Suprapubic skin (tissue), 4 donors: ENCODE measurements at regions not wholly inside any gene's neighbourhood (a gene's known extent, or its start where the extent isn't known, plus 50 kb on each side); places are given as distances from the start of the nearest gene placed in this dataset.

Experiments used
- DNase-seq, 2 donors: peaks; one replicate each; pipeline ENCODE4 v3.0.0-alpha.2; 2019; ENCODE audit warnings: low spot score in 2 of 2
- H3K27ac ChIP-seq: fragments of 200-600 bp; sonication (generic); one replicate; pipeline ENCODE4 v1.5.1; 2019
- H3K27me3 ChIP-seq: fragments of 200-600 bp; sonication (generic); one replicate; pipeline ENCODE4 v1.5.1; 2019
- H3K36me3 ChIP-seq: fragments of 200-600 bp; sonication (generic); one replicate; pipeline ENCODE4 v1.5.1; 2019
- H3K4me1 ChIP-seq: fragments of 200-600 bp; sonication (generic); one replicate; pipeline ENCODE4 v1.5.1; 2019
- H3K4me3 ChIP-seq: fragments of 200-600 bp; sonication (generic); one replicate; pipeline ENCODE4 v1.5.1; 2019; ENCODE audit warnings: mild to moderate bottlenecking
- H3K9me3 ChIP-seq: fragments of 200-600 bp; sonication (generic); one replicate; pipeline ENCODE4 v1.5.1; 2019
- EP300 ChIP-seq: sonication (generic); formaldehyde crosslinking; IDR thresholded peaks from one replicate; pipeline ENCODE4 v1.6.1; 2017; ENCODE audit warnings: antibody characterized with exemption
- POLR2A ChIP-seq, 2 donors: fragments of 450-650 bp; IDR thresholded peaks; one replicate each; pipeline ENCODE4 v1.6.1; 2017; ENCODE audit warnings: antibody characterized with exemption in 2 of 2, mild to moderate bottlenecking in 2 of 2, moderate library complexity in 2 of 2
- POLR2AphosphoS5 ChIP-seq, 3 donors: sonication (generic); formaldehyde crosslinking; IDR thresholded peaks; one replicate each; pipeline ENCODE4 v1.6.1; 2017; ENCODE audit warnings: antibody characterized with exemption in 3 of 3
- WGBS: methylation state at CpG from one replicate; pipeline ENCODE4 v1.1.5; 2018; 5-methylcytosine and 5-hydroxymethylcytosine counted together
- TF ChIP-seq, protein P1 (sequence below), 2 donors: fragments of 200-600 bp in 1 of 2; fragments of 450-650 bp in 1 of 2; sonication (generic) in 1 of 2; IDR thresholded peaks; one replicate each; pipeline ENCODE4 v1.5.1; 2016 to 2019; ENCODE audit warnings: antibody characterized with exemption in 2 of 2, mild to moderate bottlenecking in 1 of 2, moderate library complexity in 1 of 2

DNA sequence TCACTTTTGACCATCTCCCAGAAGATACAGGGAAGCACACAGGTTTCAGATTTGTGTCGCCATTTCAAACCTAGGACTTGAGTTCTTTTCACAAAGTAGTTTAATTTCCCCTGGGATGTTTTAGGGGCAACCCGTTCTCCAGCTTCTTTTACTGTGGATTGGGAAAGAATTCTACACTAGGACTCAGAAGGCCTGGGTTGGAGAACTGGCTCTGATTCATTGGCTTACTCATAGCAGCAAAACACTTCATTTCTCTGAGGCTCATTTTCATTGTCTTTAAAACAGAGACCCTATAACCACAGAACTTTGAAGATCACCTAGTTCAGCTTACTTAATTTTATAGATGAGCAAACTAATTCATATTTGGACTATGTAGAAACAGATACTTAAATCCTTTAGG lies 175.9 kb upstream of the SALL1 start:
- no peaks in the 10 kb centered on the region for H3K27me3 ChIP-seq
- no peaks in the 10 kb centered on the region for H3K4me1 ChIP-seq
- H3K27ac ChIP-seq: no peak overlapping the region
- WGBS: 60% methylated on average over 2 of the region's 2 CpGs
- DNase-seq: no peak
- no peaks in the 10 kb centered on the region for H3K9me3 ChIP-seq
- H3K4me3 ChIP-seq: no peak overlapping the region
- no peaks in the 10 kb centered on the region for H3K36me3 ChIP-seq
- TF ChIP-seq POLR2AphosphoS5 (IDR thresholded peaks at IDR 0.05): no peak

DNA sequence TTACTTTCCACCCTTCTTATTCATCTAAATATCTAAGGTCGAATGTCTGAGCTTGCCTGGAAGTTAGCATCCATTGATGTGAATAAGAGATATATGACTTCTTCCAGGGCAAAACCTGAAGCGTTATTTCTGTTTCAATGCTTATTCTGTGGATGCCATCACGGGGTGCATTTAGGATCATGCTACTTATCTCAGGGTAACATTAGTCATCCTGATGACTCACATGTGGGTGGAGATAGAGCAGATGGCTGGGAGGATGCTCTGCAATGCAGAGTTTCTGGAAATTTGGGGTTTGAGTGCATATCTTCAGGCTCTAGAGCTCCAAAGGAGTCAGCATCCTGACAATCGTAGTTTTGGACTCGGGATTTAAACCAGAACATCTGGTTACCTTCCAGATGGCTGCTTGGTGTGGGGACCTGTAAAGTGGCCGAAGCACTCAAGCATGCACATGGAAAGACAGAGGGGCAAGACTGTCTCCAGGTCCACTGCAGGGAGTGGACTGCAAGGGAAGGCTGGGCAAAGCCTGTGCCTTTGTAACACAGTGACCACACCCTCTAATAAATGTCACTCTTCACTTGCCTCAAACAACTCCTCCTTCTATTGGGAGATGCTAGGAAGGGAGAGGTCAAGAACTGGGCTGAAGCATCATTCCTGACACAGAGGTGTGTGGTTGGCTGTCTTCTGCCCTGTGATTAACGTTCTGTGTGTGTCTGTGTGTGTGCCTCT lies 175.2 kb upstream of the SALL1 start:
- no peak for DNase-seq
- WGBS: 30% methylated on average over 7 of the region's 7 CpGs
- no peaks in the 10 kb centered on the region for H3K9me3 ChIP-seq
- H3K27me3 ChIP-seq: no peaks in the 10 kb centered on the region
- no peaks in the 10 kb centered on the region for H3K4me1 ChIP-seq
- no peak overlapping the region for H3K27ac ChIP-seq
- H3K36me3 ChIP-seq: no peaks in the 10 kb centered on the region
- no peak overlapping the region for H3K4me3 ChIP-seq
- TF ChIP-seq POLR2AphosphoS5 (IDR thresholded peaks at IDR 0.05) (no peak), POLR2A (IDR thresholded peaks at IDR 0.05) (no peak), EP300 (no peak)
- TF ChIP-seq, protein P1, sequence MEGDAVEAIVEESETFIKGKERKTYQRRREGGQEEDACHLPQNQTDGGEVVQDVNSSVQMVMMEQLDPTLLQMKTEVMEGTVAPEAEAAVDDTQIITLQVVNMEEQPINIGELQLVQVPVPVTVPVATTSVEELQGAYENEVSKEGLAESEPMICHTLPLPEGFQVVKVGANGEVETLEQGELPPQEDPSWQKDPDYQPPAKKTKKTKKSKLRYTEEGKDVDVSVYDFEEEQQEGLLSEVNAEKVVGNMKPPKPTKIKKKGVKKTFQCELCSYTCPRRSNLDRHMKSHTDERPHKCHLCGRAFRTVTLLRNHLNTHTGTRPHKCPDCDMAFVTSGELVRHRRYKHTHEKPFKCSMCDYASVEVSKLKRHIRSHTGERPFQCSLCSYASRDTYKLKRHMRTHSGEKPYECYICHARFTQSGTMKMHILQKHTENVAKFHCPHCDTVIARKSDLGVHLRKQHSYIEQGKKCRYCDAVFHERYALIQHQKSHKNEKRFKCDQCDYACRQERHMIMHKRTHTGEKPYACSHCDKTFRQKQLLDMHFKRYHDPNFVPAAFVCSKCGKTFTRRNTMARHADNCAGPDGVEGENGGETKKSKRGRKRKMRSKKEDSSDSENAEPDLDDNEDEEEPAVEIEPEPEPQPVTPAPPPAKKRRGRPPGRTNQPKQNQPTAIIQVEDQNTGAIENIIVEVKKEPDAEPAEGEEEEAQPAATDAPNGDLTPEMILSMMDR (IDR thresholded peaks at IDR 0.05): no peak

DNA sequence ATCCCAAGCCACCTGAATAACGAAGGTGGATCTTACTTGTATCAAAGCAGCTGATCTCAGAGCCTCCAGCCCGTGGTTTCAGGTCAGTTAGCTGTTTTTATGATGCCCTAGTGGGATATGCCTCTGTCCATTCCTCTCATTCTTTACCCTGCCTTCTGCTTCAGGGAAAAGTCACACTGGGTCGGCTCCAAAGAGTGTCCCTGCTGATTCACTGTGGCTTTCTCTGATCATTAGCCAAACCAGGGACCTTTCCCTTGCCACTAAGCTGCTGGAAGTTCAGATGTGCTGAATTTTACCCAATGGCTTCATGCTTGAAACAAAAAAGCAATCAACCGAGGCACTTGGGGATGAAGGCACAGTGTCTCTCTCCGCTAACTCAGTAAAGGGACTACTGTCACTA lies 170.2 kb upstream of the SALL1 start:
- no peak for TF ChIP-seq EP300
- no peak for TF ChIP-seq POLR2AphosphoS5 (IDR thresholded peaks at IDR 0.05)
- TF ChIP-seq, protein P1 (IDR thresholded peaks at IDR 0.05): no peak
- TF ChIP-seq POLR2A (IDR thresholded peaks at IDR 0.05): no peak
- WGBS: 51% methylated on average over 5 of the region's 5 CpGs
- Histone ChIP-seq H3K4me1 (no peaks in the 10 kb centered on the region), H3K4me3 (no peak overlapping the region), H3K27ac (no peak overlapping the region), H3K9me3 (no peaks in the 10 kb centered on the region), H3K36me3 (no peaks in the 10 kb centered on the region), H3K27me3 (no peaks in the 10 kb centered on the region)
- DNase-seq: no peak

DNA sequence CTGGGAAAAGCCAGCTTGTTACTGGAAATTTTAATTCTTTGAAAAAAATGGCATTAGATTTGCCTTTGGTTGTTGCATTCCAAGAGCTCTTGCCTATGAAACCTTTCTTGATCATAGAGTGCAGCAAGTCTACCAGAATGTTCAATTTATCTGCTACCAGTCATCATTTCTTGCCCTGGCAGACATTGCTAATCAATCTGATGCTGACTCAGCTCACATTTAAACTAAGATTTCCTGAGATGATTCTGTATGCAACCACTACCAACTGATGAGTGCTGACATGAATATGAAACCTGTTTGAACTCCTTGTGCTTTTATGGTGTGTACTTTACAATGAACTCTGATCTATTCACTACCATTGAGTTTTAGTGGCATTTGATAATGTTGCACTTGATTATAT lies 166.5 kb upstream of the SALL1 start:
- TF ChIP-seq POLR2A (IDR thresholded peaks at IDR 0.05) (no peak), POLR2AphosphoS5 (IDR thresholded peaks at IDR 0.05) (no peak), EP300 (no peak)
- TF ChIP-seq, protein P1 (IDR thresholded peaks at IDR 0.05): no peak
- H3K4me1 ChIP-seq: no peaks in the 10 kb centered on the region

DNA sequence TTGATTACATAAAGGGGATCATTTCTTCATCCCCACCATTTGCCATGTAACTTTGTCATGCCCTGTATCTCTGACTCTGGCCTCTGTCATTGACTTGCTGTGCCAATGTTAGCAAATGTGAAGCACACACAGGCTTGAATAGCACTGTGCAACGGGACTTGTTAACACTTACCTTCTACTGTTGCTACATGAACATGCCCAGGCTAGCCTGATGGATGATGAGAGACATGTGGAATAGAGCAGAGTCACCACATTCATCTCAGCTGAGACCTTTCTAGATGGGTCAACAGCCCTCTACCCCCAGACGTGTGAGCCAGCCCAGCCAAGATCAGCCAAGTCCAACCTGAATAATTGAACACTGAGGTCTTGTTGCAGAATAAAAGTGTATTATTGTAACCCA lies 162.1 kb upstream of the SALL1 start:
- H3K4me1 ChIP-seq: no peaks in the 10 kb centered on the region
- no peaks in the 10 kb centered on the region for H3K9me3 ChIP-seq
- no peak for DNase-seq
- H3K27me3 ChIP-seq: no peaks in the 10 kb centered on the region
- H3K4me3 ChIP-seq: no peak overlapping the region
- 71% methylated on average over 2 of the region's 2 CpGs for WGBS
- no peak overlapping the region for H3K27ac ChIP-seq
- TF ChIP-seq EP300 (no peak), POLR2AphosphoS5 (IDR thresholded peaks at IDR 0.05) (no peak), POLR2A (IDR thresholded peaks at IDR 0.05) (no peak)
- TF ChIP-seq, protein P1 (IDR thresholded peaks at IDR 0.05): no peak
- H3K36me3 ChIP-seq: no peaks in the 10 kb centered on the region

More for the DNA sequence above, 166.5 kb upstream of the SALL1 start:
- H3K27me3 ChIP-seq: no peaks in the 10 kb centered on the region
- no peaks in the 10 kb centered on the region for H3K36me3 ChIP-seq
- H3K9me3 ChIP-seq: no peaks in the 10 kb centered on the region
- no peak overlapping the region for H3K4me3 ChIP-seq
- no peak for DNase-seq
- no peak overlapping the region for H3K27ac ChIP-seq
